Left forelimb (tissue), 1 donor: ENCODE measurements at regions not wholly inside any gene's neighbourhood (a gene's known extent, or its start where the extent isn't known, plus 50 kb on each side); places are given as distances from the start of the nearest gene placed in this dataset.

ENCODE experiments used
- DNase-seq: peaks from one replicate; pipeline ENCODE4 v3.0.0-alpha.2; 2018; ENCODE audit warnings: low spot score

DNA sequence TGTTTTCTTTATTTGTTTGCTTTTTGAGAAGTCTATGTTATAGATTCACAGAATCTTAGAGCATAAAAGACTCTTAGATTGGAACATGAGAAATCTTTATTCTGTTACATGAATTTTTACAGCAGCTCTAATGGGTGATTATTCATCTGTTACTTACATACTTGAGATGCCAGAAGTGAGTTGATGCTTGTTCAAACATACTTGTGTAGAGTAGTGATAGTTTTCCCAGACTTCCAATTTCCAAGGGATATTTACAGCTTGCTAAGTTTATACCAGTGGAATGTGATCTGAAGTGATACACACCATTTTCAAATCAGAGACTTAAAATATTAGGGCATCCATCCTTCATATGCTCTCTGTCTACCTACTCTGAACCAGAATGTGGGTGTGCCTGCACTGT is 252.9 kb upstream of the SMIM31 start:
- no peak for DNase-seq

DNA sequence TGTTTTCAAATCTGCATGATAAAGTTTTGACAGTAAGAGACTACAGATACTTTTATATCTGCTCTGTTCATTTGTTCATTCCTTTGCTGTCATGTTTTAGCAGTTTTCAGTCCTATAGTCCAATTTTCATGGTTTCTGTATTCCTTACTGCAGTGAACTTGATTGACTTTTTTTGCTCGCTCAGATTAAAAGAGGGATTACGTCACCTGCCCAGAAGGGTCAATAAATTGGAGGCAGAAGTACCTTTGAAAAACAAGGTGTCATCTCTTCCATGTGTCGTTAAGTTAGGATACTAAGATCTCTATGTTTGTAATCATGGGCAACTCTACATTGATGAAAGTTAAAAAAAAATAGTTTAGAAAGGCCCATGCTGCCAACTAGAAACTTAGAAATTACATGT is 250.1 kb upstream of the SMIM31 start:
- no peak for DNase-seq

DNA sequence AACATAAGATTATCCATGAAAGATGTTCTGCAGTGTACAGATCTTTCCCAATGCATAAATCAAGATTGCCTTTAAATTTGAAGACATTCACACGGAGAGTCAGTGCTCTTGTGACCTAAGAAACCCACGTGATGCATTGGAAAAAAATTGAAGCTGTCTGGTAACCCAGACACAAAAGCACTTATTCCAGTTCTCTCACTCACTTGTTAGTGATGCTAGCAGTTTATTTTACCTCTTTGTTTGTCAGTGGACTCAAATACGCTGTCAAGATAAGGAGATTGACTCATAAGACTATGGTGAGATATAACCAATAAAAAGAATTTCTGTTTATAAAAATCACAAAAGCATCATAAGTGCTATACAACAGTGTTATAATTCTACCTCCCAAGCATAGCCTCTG is 245.8 kb upstream of the SMIM31 start:
- no peak for DNase-seq

DNA sequence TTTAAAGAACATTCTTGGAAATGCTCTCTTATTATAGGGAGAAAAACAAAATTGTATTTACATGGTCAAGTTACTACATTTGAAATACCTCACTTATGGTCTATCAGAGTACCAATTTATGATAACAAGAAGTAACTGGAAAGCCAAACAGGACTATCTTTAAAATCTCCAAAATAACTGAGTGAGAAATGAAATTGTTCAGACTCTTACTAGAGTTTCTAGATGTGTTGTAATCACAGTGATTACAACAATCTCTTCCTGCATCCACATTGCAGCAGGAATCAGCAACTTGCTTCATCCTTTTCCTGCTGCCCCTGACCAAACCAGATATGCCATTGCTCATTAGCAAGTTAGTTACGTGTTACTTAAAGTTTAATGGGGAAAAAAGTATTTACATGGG is 245.2 kb upstream of the SMIM31 start:
- no peak for DNase-seq

DNA sequence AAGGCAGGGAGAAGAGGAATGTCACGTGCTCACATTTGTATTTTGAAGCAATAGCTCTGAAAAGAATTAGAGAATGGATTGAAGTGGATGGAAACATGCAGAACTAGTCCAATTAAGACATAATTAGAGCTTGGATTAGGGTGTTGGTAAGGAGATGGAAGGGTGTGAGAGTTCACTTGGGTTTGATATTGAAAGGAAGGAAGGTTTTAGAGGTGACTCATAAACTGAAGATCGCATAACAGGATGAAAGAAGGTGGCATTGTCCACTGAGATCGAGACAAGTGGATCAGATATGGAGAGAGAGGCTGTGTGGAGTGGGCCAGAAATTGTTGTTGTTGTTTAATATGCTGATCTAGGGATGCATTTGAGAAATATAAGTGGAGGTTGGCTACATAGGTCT is 244.0 kb upstream of the SMIM31 start:
- no peak for DNase-seq

DNA sequence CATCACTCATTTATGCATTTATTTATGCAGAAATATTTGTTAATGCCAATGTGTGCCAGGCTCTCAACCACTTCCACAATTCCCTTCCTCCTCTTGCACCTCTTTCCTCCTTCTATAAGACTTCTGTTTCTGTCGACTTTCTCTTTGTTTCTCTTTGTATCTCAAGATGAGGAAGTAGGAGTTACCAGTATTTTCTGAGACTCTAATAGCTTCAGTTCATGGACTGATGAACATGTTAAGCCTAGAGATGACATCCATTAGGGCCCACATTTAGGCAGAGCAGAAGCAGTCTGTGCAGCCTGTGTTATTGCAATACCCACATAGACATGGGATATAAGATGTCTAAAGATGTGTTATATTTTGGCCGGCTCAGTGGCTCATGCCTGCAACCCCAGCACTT is 241.8 kb upstream of the SMIM31 start:
- DNase-seq: no peak

DNA sequence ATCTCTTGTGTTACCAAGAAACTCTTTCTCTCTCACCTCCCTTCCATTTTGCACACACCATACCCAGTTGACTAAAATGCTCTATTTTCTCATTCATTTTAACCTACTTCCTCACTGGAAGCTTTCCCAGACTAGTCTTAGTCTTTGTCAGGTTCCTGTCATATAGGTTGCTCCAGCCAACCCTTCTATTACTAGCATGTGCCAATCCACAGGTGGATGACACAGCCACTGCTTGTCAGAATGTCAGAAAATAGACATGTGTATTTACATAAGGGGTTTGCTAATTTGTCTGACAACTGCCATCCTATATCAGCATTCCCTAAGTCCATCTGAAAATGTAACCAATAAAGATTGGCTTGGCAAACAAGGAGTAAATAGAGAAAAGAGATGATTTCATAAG is 239.2 kb upstream of the SMIM31 start:
- DNase-seq: no peak

DNA sequence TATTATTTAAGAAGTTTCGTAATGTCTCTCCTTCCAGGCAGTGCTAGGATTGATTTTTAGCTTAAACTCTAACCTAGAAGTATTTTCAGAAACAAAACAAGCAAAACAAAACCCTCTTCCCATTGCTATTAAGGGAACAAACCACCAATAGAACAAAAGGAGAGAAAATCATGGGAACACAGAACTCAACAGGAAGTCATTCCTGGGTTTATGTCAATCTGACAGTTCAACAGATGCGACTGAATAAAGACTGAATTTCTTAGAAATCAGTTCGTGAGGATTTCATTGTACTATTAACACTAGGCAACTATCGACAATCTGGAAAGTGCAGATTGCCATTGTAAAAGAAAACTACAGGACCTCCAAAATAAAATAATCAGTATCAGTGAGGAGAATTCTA is 229.1 kb upstream of the SMIM31 start:
- DNase-seq: no peak

DNA sequence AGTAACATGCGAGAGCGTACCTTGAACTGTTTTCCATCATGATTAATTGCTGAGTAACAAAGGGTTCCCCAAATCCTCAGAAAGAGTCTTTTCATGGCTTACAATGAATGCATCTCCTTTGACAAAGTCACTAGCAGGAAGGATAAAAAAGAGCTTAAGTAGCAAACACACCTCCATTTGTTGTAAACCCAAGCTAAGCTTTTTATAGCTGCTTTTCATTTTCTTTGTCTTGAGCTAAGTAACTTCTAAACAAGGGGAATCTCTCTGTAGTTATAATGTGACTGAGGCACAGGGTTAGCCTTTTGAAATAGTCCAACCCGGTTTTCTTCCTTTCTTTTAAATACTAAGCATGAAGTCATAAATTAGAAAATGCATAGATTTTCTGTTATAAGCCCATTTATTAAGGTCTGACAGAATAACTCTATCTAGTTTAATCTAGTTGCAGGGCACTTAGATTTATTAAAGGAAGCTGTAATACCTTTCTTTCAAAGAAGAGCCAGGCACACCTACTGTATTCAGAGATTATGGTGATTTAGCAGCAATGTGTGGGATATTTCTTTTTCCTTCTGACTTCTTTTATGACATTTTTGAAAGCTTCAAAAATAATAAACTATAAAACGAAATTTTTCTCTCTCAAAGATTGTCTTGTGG is 226.9 kb upstream of the SMIM31 start:
- no peak for DNase-seq

DNA sequence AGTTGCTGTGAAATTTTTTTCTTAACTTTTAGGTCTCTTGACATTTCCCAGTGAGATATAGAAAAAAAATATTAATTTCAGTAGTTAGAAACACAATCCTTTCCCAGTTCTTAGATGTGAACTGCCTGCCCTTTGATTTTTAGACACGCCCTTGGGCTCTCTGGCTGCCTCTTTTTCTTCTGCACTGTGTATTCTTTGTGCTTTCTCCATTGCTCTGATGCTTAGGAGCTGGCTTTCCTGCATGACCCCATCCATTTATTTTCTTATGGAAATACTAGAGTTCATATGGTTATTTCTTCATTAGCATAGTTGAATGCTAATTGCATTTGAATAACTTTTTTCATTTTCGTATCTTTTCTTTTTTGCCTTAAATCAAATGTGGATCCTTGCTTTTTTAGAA is 224.9 kb upstream of the SMIM31 start:
- DNase-seq: no peak

DNA sequence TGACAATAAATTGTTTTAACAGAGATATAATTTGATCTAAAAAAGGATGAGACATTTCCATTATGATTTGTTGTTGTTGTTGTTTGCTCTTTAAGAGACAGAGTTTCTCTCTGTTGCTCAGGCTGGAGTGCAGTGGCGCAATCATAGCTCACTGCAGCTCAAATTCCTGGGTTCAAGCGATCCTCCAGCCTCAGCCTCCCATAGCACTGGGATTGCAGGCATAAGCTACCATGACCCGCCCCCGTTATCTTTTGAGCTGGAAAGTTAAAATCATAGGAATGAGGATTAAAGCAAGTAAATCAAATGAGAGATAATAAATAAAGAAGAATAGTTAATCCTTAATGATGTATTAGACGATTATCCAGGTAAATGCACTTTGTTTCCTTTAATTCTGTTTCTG is 224.4 kb upstream of the SMIM31 start:
- DNase-seq: no peak

DNA sequence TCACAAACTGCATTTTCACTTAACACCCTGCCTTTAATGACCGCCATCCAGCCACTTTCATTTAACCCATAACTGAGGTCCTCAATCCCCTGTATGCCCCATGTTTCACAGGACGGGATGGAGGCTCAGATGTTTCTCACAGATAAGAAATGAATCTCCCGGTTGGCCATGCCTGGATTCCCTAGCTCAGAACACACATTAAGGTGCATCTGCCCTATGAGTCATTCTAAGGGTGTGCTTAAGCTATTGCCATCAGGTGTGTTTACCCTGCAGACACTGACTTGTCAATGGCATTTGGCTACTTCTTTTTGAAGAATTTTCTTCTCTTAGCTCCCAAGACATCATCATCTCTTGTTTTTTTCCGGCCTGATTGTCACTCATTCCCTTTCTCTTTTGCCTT is 222.6 kb upstream of the SMIM31 start:
- DNase-seq: no peak

DNA sequence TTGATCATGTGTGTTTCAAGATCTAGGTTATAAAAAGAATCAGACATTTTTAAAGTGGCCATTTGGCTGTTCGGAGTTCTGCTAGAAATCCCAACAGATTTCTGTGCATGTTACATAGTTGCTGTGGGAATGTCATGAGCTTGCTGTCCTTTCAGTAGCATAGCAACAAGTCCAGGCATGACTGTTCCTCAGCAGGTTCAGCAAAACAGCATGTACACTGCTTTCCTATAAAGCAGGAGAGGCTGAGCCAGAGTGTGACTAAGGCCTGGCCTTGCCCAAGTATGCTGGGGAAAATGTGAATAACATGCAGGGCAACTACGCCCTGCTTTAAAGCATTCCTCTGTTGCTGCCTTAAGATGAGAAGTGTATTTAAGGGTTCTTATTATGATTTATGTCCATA is 217.1 kb upstream of the SMIM31 start:
- DNase-seq: no peak

DNA sequence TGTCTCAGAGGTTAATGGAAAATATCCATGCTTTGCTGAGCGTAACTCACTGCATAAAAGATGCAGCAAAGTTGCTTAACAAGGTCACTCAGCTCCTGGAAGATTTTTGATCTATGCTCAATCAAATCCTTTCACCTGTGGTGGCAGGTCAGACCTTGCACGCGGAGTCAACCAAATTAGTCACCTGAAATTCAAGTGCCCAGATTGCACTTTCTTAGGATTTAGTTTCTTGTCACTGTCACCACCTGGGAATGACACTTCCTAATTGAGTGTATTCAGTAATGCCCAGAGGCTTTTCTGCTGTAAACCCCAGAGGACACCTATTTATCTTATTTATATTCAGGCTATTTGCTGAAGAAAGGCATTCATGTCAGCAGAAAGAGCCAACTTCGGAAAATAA is 215.8 kb upstream of the SMIM31 start:
- no peak for DNase-seq

DNA sequence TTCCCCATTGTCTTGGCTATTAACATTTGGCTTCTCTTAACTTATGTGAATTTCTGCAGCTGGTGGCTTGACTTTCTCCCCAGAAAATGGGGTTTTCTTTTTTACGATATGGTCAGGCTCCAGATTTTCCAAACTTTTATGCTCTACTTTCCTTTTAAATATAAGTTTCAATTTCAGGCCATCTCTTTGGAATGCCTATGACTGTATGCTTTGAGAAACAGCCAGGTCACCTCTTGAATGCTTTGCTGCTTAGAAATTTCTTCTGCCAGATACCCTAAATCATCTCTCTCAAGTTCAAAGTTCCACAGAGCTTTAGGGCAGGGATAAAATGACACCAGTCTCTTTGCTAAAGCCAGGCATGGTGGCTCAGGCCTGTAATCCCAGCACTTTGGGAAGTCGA is 212.9 kb upstream of the SMIM31 start:
- no peak for DNase-seq

DNA sequence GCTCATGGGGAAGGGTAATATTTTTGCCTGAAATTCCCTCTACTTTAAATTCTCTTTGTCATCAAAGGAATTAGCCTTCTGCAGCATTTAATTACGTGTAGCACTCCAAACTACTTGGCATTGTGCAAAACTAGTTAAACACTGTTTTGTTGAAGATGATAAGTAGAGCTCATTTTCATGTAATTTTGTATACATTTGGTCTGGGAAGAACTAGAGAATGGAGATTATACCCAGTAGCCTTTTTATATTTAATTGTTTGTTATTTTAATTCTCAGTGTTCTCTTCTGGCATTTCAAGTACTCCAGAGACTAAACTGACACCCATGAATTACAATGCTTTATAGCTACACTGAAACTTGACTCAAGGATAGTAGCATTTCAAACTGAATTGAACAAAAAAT is 211.5 kb upstream of the SMIM31 start:
- DNase-seq: no peak

DNA sequence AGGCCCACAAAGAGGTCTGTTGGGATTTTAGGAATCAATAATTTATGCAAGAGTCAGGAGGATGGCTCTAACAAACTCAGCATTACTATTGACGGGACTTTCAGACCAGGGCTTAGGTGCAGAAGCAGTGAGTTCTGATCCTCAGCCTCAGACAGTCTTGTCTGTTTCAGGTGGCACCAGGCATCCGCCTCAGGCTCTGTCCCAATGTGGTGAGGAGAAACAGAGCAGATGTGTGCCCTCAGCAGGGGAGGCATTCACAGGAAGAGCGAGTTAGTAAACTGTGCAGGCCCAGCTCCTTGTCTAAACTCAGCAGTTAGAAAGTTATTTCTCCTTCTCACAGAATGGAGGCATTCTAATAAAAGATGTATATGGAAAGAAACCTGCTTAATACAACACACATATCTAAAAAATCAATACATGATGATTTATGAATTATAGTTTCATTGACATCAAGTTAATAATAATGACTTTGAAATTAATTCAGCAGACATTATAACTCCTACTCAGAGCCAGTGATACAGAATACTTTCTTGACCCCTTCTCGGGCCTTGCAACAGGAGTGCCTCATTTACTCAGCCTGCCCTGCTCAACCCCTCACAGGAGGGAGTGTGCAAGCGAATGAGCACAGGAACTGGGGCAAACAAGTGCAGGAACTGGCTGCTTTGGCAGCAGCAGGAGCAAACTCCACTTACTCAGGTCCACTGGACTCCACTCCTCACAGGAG is 202.8 kb upstream of the SMIM31 start:
- no peak for DNase-seq

DNA sequence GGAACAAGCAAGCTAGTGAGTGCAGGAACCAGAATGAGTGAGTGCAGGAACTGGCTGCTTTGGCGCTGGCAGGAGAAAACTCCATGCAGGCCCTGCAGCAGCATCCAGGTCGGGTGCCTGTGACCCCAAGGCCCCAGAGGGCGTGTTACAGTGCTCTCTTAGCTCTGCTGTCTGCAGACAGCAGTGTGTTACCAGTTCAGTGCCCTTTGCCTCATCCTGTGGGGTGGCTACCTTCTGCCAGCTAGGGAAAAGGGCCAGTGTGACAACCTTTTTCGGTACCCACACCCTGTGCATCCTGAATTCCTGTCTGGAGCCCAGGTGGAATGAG is 202.3 kb upstream of the SMIM31 start:
- DNase-seq: no peak

DNA sequence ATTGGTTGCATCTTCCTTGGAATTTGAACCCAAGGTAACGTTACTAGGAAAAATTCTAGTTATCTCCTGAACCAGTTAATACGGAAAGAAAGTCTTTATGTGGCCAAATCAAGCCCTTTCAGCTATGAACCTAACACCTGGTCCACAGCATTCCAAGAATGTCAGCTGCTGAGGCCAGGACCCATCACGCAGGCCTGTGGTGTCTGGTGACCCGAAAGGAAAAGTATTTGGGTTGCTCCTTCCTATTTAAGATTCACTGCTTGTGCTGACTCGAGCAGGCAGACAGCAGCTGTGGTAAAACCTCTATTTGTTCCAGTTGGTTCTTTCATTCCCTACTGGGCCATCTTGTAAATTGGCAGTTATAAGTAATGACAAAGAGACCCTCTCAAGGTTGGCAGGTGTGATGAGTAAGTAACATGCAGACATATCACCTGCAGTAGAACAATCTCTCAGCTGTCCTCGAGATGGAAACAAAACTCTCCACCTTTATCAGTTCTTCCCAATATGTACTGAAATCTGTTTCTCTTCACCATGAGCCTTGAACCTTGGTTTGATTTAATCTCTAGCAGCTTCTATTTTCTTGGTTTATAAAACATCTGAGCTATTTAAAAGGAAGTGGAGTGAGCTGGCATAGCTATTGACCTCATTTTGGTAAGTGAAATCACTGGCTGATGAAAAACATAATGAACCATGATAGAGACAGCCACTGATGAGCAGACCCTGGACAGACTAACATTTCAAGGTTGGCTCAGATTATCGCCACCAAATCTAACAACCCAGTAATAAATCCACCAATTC is 182.1 kb upstream of the SMIM31 start:
- no peak for DNase-seq

DNA sequence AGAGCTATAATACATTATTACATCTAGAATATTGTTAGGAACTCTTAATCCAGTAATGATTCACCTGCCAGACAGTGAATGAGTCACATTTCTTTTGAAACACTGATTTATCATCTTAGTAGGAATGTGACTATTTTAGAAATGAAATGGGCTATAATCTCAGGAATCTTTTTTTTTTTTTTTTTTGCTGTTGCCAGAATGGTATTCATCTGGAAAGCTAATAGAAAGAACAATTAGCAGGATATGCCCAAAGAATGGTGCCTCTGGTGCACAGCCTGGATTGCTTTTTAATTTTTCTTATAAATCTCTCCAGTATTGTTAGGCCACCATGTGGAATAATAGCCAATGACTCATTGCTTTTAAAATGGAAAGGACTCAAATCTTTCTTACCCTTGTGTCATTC is 181.1 kb upstream of the SMIM31 start:
- DNase-seq: no peak

DNA sequence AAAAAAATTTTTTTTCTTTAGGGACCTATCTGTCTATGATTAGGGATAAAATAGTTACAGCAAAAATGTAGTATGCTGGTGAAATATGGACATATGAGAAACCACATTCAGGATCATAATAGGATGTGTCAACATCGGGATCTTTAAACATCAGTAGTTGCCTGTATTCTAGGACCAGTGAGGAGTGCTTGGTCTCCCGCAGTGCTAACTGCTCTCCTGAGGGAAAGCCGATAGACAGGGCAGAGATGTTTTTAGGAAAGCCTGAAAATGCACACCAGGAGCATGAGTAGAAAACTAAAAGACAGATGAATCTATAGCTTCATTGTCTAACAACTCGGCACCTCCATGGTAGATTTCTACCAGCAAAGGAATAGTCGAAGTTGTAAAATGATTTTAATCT is 178.1 kb upstream of the SMIM31 start:
- no peak for DNase-seq

DNA sequence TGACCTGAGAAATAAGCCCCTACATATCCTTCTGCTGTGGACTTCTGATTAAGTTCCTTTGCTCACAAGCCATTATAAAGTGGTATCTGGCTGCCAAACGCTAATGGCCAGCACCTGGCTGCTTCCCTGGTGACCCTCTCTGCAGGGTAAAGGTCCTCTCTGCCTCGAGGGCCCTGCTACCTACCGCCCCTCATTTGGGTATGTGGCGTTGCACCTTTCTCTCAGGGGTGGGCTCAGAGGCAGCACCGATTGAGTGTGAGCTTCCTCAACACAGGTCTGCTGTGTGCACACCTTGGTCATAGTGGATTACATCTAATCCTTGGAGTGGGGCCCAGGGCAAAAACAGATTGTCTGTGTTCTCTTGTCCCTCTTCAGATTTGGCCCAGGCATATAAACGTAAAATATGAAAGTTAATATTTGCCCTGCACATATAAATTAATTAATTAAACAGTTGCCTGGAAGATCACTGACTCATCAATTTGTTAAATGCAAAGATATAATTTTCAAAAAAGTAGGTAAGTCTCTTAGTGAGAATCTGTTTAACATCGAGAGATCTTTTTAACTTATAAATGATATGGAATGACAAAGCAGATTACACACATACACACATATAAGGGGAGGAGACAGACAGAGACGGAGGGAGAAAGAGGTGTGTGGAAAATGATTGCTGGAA is 174.5 kb upstream of the SMIM31 start:
- no peak for DNase-seq

DNA sequence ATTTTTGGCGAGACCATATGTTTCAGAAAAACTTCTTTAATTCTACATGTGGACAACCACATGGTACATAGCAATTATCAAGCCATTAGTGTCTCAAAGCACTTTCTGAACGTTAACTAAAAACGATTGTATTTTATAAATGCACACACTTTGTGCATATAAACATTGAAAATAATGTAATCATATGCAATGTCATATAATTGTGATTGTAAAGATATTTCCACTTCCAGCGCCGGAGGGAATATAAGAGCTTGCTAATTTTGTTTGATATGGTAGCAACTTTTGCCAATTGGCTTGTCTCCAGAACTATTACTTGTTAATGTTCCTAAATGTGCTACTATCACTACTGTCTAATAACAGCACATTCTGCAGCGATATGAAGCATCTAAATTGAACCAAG is 162.3 kb upstream of the SMIM31 start:
- DNase-seq: no peak
